ENCODE measurements at regions not wholly inside any gene's neighbourhood (a gene's known extent, or its start where the extent isn't known, plus 50 kb on each side); places are given as distances from the start of the nearest gene placed in this dataset.

GRCh38 chr22:49267996-49268395 is 559.7 kb downstream of the BRD1 start:
- no peak for DNase-seq

- no peak for DNase-seq
Observed at GRCh38 chr22:49266561-49267519, 560.8 kb downstream of the BRD1 start.

- DNase-seq, result no peak
Observed at GRCh38 chr22:49264696-49265095, 563.0 kb downstream of the BRD1 start.

GRCh38 chr22:49263101-49263500 is 564.6 kb downstream of the BRD1 start:
- no peak for DNase-seq

- DNase-seq, result no peak
Observed at GRCh38 chr22:49262167-49262566, 565.5 kb downstream of the BRD1 start.

- no peak for DNase-seq
Observed at GRCh38 chr22:49261616-49262015, 566.1 kb downstream of the BRD1 start.

GRCh38 chr22:49260681-49261580 is 566.7 kb downstream of the BRD1 start:
- no peak for DNase-seq

GRCh38 chr22:49259839-49260615 is 567.6 kb downstream of the BRD1 start:
- no peak for DNase-seq

- DNase-seq, result no peak
Observed at GRCh38 chr22:49258107-49259010, 569.3 kb downstream of the BRD1 start.

- DNase-seq, result no peak
Observed at GRCh38 chr22:49257551-49257961, 570.1 kb downstream of the BRD1 start.

- no peak for DNase-seq
Observed at GRCh38 chr22:49255741-49256318, 571.8 kb downstream of the BRD1 start.

- no peak for DNase-seq
Observed at GRCh38 chr22:49255154-49255553, 572.5 kb downstream of the BRD1 start.

- DNase-seq, result no peak
Observed at GRCh38 chr22:49253656-49254055, 574.0 kb downstream of the BRD1 start.

GRCh38 chr22:49251371-49251770 is 576.3 kb downstream of the BRD1 start:
- no peak for DNase-seq

- no peak for DNase-seq
Observed at GRCh38 chr22:49247194-49247924, 580.3 kb downstream of the BRD1 start.

- no peak for DNase-seq
Observed at GRCh38 chr22:49244466-49245420, 582.9 kb downstream of the BRD1 start.

GRCh38 chr22:49243965-49244364 is 583.7 kb downstream of the BRD1 start:
- no peak for DNase-seq

GRCh38 chr22:49243335-49243734 is 584.3 kb downstream of the BRD1 start:
- no peak for DNase-seq

GRCh38 chr22:49242480-49242879 is 585.2 kb downstream of the BRD1 start:
- DNase-seq, result no peak
